H1 (cell line): ENCODE measurements at regions not wholly inside any gene's neighbourhood (a gene's known extent, or its start where the extent isn't known, plus 50 kb on each side); places are given as distances from the start of the nearest gene placed in this dataset.

Source experiments
- ATF2 ChIP-seq: IDR thresholded peaks from 2 replicates; pipeline ENCODE4 v1.6.1; 2012; ENCODE audit warnings: low read length, inconsistent platforms
- EZH2 ChIP-seq: fragments of 200-600 bp; sonication (generic); IDR thresholded peaks from 2 replicates; pipeline ENCODE4 v1.7.1; 2012; ENCODE audit warnings: low read depth, mild to moderate bottlenecking, moderate library complexity, low read length, inconsistent platforms; ENCODE audit not compliant: severe bottlenecking
- PHF8 ChIP-seq: fragments of 200-600 bp; sonication (generic); conservative IDR thresholded peaks from 2 replicates; pipeline ENCODE4 v1.7.1; 2012; ENCODE audit warnings: low read depth, mild to moderate bottlenecking, inconsistent platforms, low read length, moderate library complexity
- SIX5 ChIP-seq: IDR thresholded peaks from 2 replicates; pipeline ENCODE4 v1.6.1; 2011; ENCODE audit warnings: mild to moderate bottlenecking, low read depth, low read length
- USF2 ChIP-seq: IDR thresholded peaks from 2 replicates; pipeline ENCODE4 v1.6.1; 2011; ENCODE audit warnings: low read length, improper control_type of control experiment
- YY1 ChIP-seq: IDR thresholded peaks from 2 replicates; pipeline ENCODE4 v1.6.1; 2011; ENCODE audit warnings: low read depth, mild to moderate bottlenecking, low read length

DNA sequence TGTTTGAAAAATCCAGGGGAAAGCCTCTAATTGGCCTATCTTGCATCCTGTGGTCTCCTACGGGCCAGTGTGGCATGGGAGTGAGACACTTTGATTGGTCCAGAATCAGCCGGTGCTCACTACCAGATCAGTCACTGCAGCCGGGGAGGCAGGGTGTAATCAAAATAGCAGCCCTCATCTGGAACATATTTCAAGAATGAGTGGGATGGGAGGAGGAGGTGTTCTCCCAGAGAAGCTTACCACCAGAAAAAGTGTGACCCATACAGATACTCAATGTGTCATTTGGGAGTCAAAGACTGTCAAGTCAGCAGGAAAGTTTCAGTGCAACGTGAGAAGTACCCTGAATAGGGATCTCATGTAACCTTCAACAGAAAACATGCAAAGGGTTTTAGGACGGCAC lies 393.9 kb upstream of the SLC14A2 start (continued):
- TF ChIP-seq PHF8 (no peak), YY1 (no peak), USF2 (no peak), SIX5 (no peak), EZH2 (no peak), ATF2 (no peak)
